IMR-90 (cell line): ENCODE measurements at regions not wholly inside any gene's neighbourhood (a gene's known extent, or its start where the extent isn't known, plus 50 kb on each side); places are given as distances from the start of the nearest gene placed in this dataset.

Experiments
- ATAC-seq: fragments of 200-7000 bp; cut with Tn5 transposase; 2 replicates; pipeline ENCODE4 v1.9.1; 2020; ENCODE audit warnings: low read depth, mild to moderate bottlenecking, moderate library complexity
- BruUV-seq: library from RNA; stranded (reverse); fragments of 400-500 nt; replicated peaks from 2 replicates; lab custom pipeline; 2021; lab: Mats Ljungman, UMichigan
- CTCF ChIA-PET: fragments of 300-600 bp; formaldehyde crosslinking; extraction: SDS; loops from one replicate; lab custom pipeline; 2021; ENCODE audit warnings: antibody characterized with exemption; lab: Yijun Ruan, JAX
- POLR2A ChIA-PET: fragments of 300-600 bp; sonication (Branson Sonifier 250); formaldehyde crosslinking; loops from one replicate; lab custom pipeline; 2022; ENCODE audit warnings: antibody characterized with exemption; ENCODE audit not compliant: unreplicated experiment; lab: Charles Lee
- DNase-seq: peaks from one replicate; pipeline ENCODE4 v3.0.0; 2013
- H2AFZ ChIP-seq: replicated peaks from 2 replicates; pipeline ENCODE3; 2013; ENCODE audit warnings: low read length, mild to moderate bottlenecking; ENCODE audit not compliant: poor library complexity
- H2AK5ac ChIP-seq: 2 replicates; pipeline ENCODE4 v1.6.1; 2013; ENCODE audit warnings: low read depth, low read length, inconsistent platforms
- H2AK9ac ChIP-seq: replicated peaks from 2 replicates; pipeline ENCODE3; 2013; ENCODE audit warnings: mild to moderate bottlenecking, low read depth, low read length, moderate library complexity; ENCODE audit not compliant: poor library complexity
- H2BK120ac ChIP-seq: 2 replicates; pipeline ENCODE4 v1.6.1; 2013; ENCODE audit warnings: low read depth, low read length, inconsistent platforms
- H2BK15ac ChIP-seq: 3 replicates; pipeline ENCODE4 v1.6.1; 2013; ENCODE audit warnings: low read depth, low read length, inconsistent platforms
- H2BK20ac ChIP-seq: 2 replicates; pipeline ENCODE4 v1.6.1; 2013; ENCODE audit warnings: low read depth, mild to moderate bottlenecking, inconsistent platforms, low read length, moderate library complexity
- H2BK5ac ChIP-seq: 2 replicates; pipeline ENCODE4 v1.6.1; 2013; ENCODE audit warnings: mild to moderate bottlenecking, low read depth, low read length, inconsistent platforms; ENCODE audit not compliant: poor library complexity, severe bottlenecking
- H3K14ac ChIP-seq: replicated peaks from 2 replicates; pipeline ENCODE4 v1.6.1; 2013; ENCODE audit warnings: low read depth, low read length, inconsistent platforms
- H3K18ac ChIP-seq: 2 replicates; pipeline ENCODE4 v1.6.1; 2013; ENCODE audit warnings: low read depth, low read length, control low read depth
- H3K23ac ChIP-seq: 2 replicates; pipeline ENCODE4 v1.6.1; 2013; ENCODE audit warnings: low read depth, low read length, inconsistent platforms
- H3K27ac ChIP-seq: 2 replicates; pipeline ENCODE4 v1.5.1; 2013; ENCODE audit warnings: mild to moderate bottlenecking, control low read depth, low read length; ENCODE audit not compliant: insufficient read depth
- H3K27me3 ChIP-seq: 2 replicates; pipeline ENCODE4 v1.6.1; 2013; ENCODE audit warnings: low read length; ENCODE audit not compliant: control insufficient read depth, insufficient read depth
- H3K36me3 ChIP-seq: 2 replicates; pipeline ENCODE4 v1.6.1; 2013; ENCODE audit warnings: low read length, mixed read lengths; ENCODE audit not compliant: control insufficient read depth, insufficient read depth
- H3K4ac ChIP-seq: 2 replicates; pipeline ENCODE4 v1.6.1; 2013; ENCODE audit warnings: low read depth, low read length, inconsistent platforms
- H3K4me1 ChIP-seq: 2 replicates; pipeline ENCODE4 v1.6.1; 2013; ENCODE audit warnings: low read length, mixed read lengths; ENCODE audit not compliant: control insufficient read depth, insufficient read depth
- H3K4me2 ChIP-seq: 2 replicates; pipeline ENCODE4 v1.6.1; 2013; ENCODE audit warnings: low read depth, mild to moderate bottlenecking, control low read depth, low read length, moderate library complexity
- H3K4me3 ChIP-seq: 2 replicates; pipeline ENCODE4 v1.5.1; 2013; ENCODE audit warnings: low read depth, mild to moderate bottlenecking, control low read depth, low read length, moderate library complexity; ENCODE audit not compliant: insufficient read depth
- H3K56ac ChIP-seq: 2 replicates; pipeline ENCODE4 v1.6.1; 2013; ENCODE audit warnings: low read length, inconsistent platforms; ENCODE audit not compliant: insufficient read depth; ENCODE audit errors: extremely low read depth
- H3K79me1 ChIP-seq, 2 experiments: 2 replicates each; pipeline ENCODE4 v1.6.1; 2013; ENCODE audit warnings: low read length in 2 of 2, inconsistent platforms in 1 of 2, low read depth in 1 of 2
- H3K9ac ChIP-seq: 2 replicates; pipeline ENCODE4 v1.6.1; 2013; ENCODE audit warnings: low read depth, low read length, control low read depth
- H3K9me1 ChIP-seq: 2 replicates; pipeline ENCODE4 v1.6.1; 2013; ENCODE audit warnings: low read length, inconsistent platforms; ENCODE audit not compliant: insufficient read depth
- H3K9me3 ChIP-seq: 2 replicates; pipeline ENCODE4 v1.6.1; 2013; ENCODE audit warnings: low read length; ENCODE audit not compliant: control insufficient read depth, insufficient read depth
- H4K20me1 ChIP-seq: 2 replicates; pipeline ENCODE4 v1.6.1; 2013; ENCODE audit warnings: low read length, inconsistent platforms; ENCODE audit not compliant: insufficient read depth
- H4K5ac ChIP-seq: 2 replicates; pipeline ENCODE4 v1.6.1; 2013; ENCODE audit warnings: mild to moderate bottlenecking, low read depth, low read length, control low read depth
- H4K8ac ChIP-seq, 2 experiments: 2 replicates each; pipeline ENCODE4 v1.6.1; 2013; ENCODE audit warnings: low read depth in 2 of 2, low read length in 2 of 2, control low read depth in 1 of 2, inconsistent platforms in 1 of 2
- H4K91ac ChIP-seq: 2 replicates; pipeline ENCODE4 v1.6.1; 2013; ENCODE audit warnings: low read depth, low read length, inconsistent platforms; ENCODE audit not compliant: insufficient read depth
- BHLHE40 ChIP-seq: fragments of 150-350 bp; IDR thresholded peaks from 2 replicates; pipeline ENCODE4 v1.6.1; 2016; ENCODE audit warnings: mild to moderate bottlenecking, low read depth, low read length
- CHD1 ChIP-seq: IDR thresholded peaks from 2 replicates; pipeline ENCODE4 v1.6.1; 2012; ENCODE audit warnings: low read depth, low read length, improper control_type of control experiment
- FOS ChIP-seq: fragments of 150-350 bp; IDR thresholded peaks from 2 replicates; pipeline ENCODE4 v1.6.1; 2016; ENCODE audit warnings: low read depth, low read length
- MAFK ChIP-seq: IDR thresholded peaks from 2 replicates; pipeline ENCODE4 v1.6.1; 2012; ENCODE audit warnings: low read depth, low read length, improper control_type of control experiment
- MAZ ChIP-seq: IDR thresholded peaks from 2 replicates; pipeline ENCODE4 v1.6.1; 2012; ENCODE audit warnings: low read depth, mild to moderate bottlenecking, low read length, improper control_type of control experiment, moderate library complexity, borderline replicate concordance
- MXI1 ChIP-seq: IDR thresholded peaks from 2 replicates; pipeline ENCODE4 v1.6.1; 2012; ENCODE audit warnings: low read depth, mild to moderate bottlenecking, low read length, moderate library complexity, borderline replicate concordance
- NFE2L2 ChIP-seq: fragments of 150-350 bp; IDR thresholded peaks from 2 replicates; pipeline ENCODE4 v1.6.1; 2016; ENCODE audit warnings: low read depth, mild to moderate bottlenecking, low read length
- POLR2A ChIP-seq: IDR thresholded peaks from 2 replicates; pipeline ENCODE4 v1.6.1; 2012; ENCODE audit warnings: mild to moderate bottlenecking, low read depth, low read length
- RAD21 ChIP-seq: IDR thresholded peaks from 2 replicates; pipeline ENCODE4 v1.6.1; 2012; ENCODE audit warnings: low read length, improper control_type of control experiment
- RFX5 ChIP-seq: IDR thresholded peaks from 2 replicates; pipeline ENCODE4 v1.8.0; 2012; ENCODE audit warnings: low read depth, mild to moderate bottlenecking, low read length, moderate library complexity
- SMC3 ChIP-seq: fragments of 150-350 bp; IDR thresholded peaks from 2 replicates; pipeline ENCODE4 v1.6.1; 2016; ENCODE audit warnings: low read depth, mild to moderate bottlenecking, antibody characterized with exemption, low read length, moderate library complexity
- WGBS, 2 experiments: methylation state at CpG; one replicate each; pipeline versions ENCODE4 v1.1.5 to v1.1.7; 2013; ENCODE audit warnings: missing lambda C conversion rate in 2 of 2; ENCODE audit not compliant: insufficient read length in 1 of 2; ENCODE audit errors: extremely low coverage in 2 of 2; 5-methylcytosine and 5-hydroxymethylcytosine counted together
- dilution Hi-C: fragments of 300-500 bp; cut with HindIII; formaldehyde crosslinking; loops from one replicate; pipeline ENCODE4 v1.14.3; 2018; ENCODE audit warnings: low sequenced_read_pairs; ENCODE audit not compliant: unreplicated experiment
- in situ Hi-C: fragments of 300-500 bp; cut with MboI; formaldehyde crosslinking; loops from 3 replicates; pipeline ENCODE4 v1.14.3; 2019; ENCODE audit warnings: low sequenced_read_pairs, inconsistent platforms, mixed read lengths
- intact Hi-C: fragments of 100-400 bp; cut with micrococcal nuclease; formaldehyde crosslinking; loops from 2 replicates; pipeline ENCODE4 v1.10.0; 2022
- TF ChIP-seq, protein P1 (sequence below): fragments of 150-350 bp; IDR thresholded peaks from 2 replicates; pipeline ENCODE4 v1.6.1; 2017; ENCODE audit warnings: mild to moderate bottlenecking, antibody characterized with exemption, low read length, low read depth
- TF ChIP-seq, protein P2 (sequence below): fragments of 150-350 bp; IDR thresholded peaks from 2 replicates; pipeline ENCODE4 v1.6.1; 2016; ENCODE audit warnings: low read depth, mild to moderate bottlenecking, low read length, moderate library complexity, borderline replicate concordance
- TF ChIP-seq, protein P3 (sequence below): conservative IDR thresholded peaks from 2 replicates; pipeline ENCODE4 v1.5.1; 2012; ENCODE audit warnings: mild to moderate bottlenecking, low read depth, low read length, improper control_type of control experiment

DNA sequence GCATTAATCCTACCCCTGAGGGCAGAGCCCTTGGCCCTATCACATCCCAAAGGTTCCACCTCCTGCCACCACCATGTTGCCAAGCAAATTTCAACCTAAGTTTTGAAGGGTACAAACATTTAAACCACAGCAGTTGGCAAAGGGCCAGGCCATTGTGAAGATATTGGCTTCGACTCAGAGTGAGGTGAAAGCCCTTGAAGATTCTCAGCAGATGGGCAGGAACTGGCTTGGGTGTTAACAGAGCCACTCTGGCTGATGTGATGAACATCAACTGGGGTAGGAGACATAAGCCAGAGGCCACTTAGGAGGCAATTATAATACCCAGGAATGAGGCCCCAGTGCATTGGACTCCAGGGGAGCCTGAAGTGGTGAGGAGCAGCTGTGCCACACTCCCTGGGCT is 207.7 kb upstream of the KAZN start:
- BruUV-seq, result no TSS peak
- H2BK120ac ChIP-seq, result no peak overlapping the region
- H4K5ac ChIP-seq, result no peak overlapping the region
- H2BK20ac ChIP-seq, result no peak overlapping the region
- no CpG with 5 or more reads among the region's 1 CpG for WGBS, 2 experiments
- H2AFZ ChIP-seq, result no peak overlapping the region
- H3K56ac ChIP-seq, result no peak overlapping the region
- H3K9ac ChIP-seq, result no peak overlapping the region
- no peak for TF ChIP-seq CHD1
- TF ChIP-seq NFE2L2, result no peak
- TF ChIP-seq, protein P1, sequence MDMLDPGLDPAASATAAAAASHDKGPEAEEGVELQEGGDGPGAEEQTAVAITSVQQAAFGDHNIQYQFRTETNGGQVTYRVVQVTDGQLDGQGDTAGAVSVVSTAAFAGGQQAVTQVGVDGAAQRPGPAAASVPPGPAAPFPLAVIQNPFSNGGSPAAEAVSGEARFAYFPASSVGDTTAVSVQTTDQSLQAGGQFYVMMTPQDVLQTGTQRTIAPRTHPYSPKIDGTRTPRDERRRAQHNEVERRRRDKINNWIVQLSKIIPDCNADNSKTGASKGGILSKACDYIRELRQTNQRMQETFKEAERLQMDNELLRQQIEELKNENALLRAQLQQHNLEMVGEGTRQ, result no peak
- no peak for TF ChIP-seq SMC3
- TF ChIP-seq FOS, result no peak
- no peak for TF ChIP-seq POLR2A
- TF ChIP-seq RAD21, result no peak
- TF ChIP-seq MAFK, result no peak
- no peak for TF ChIP-seq BHLHE40
- TF ChIP-seq MXI1, result no peak
- no peak for TF ChIP-seq RFX5
- TF ChIP-seq MAZ, result no peak
- TF ChIP-seq, protein P2, sequence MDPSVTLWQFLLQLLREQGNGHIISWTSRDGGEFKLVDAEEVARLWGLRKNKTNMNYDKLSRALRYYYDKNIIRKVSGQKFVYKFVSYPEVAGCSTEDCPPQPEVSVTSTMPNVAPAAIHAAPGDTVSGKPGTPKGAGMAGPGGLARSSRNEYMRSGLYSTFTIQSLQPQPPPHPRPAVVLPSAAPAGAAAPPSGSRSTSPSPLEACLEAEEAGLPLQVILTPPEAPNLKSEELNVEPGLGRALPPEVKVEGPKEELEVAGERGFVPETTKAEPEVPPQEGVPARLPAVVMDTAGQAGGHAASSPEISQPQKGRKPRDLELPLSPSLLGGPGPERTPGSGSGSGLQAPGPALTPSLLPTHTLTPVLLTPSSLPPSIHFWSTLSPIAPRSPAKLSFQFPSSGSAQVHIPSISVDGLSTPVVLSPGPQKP, result no peak
- TF ChIP-seq, protein P3, sequence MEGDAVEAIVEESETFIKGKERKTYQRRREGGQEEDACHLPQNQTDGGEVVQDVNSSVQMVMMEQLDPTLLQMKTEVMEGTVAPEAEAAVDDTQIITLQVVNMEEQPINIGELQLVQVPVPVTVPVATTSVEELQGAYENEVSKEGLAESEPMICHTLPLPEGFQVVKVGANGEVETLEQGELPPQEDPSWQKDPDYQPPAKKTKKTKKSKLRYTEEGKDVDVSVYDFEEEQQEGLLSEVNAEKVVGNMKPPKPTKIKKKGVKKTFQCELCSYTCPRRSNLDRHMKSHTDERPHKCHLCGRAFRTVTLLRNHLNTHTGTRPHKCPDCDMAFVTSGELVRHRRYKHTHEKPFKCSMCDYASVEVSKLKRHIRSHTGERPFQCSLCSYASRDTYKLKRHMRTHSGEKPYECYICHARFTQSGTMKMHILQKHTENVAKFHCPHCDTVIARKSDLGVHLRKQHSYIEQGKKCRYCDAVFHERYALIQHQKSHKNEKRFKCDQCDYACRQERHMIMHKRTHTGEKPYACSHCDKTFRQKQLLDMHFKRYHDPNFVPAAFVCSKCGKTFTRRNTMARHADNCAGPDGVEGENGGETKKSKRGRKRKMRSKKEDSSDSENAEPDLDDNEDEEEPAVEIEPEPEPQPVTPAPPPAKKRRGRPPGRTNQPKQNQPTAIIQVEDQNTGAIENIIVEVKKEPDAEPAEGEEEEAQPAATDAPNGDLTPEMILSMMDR, result no peak
- no peak overlapping the region for H3K23ac ChIP-seq
- H3K9me1 ChIP-seq, result no peaks in the 10 kb centered on the region
- ATAC-seq (no peak), DNase-seq (no peak)
- H3K14ac ChIP-seq, result no peak overlapping the region
- intact Hi-C loops (no loop called here), in situ Hi-C loops (no loop called here), dilution Hi-C loops (no loop called here)
- no peak overlapping the region for H2AK9ac ChIP-seq
- CTCF ChIA-PET, result no interaction called here
- H4K91ac ChIP-seq, result no peak overlapping the region
- H3K27me3 ChIP-seq, result no peaks in the 10 kb centered on the region
- H3K4me1 ChIP-seq, result no peaks in the 10 kb centered on the region
- no peak overlapping the region for H3K18ac ChIP-seq
- H3K4ac ChIP-seq, result no peak overlapping the region
- POLR2A ChIA-PET, result no interaction called here
- no peak overlapping the region for H3K4me2 ChIP-seq
- H3K27ac ChIP-seq, result no peak overlapping the region
- peaks cover 2% of the 10 kb centered on the region for H3K9me3 ChIP-seq
- H3K36me3 ChIP-seq, result no peaks in the 10 kb centered on the region
- no peak overlapping the region for H2BK15ac ChIP-seq
- no peak overlapping the region for H3K4me3 ChIP-seq
- no peaks in the 10 kb centered on the region for H3K79me1 ChIP-seq
- no peak overlapping the region for H2AK5ac ChIP-seq
- H2BK5ac ChIP-seq, result no peak overlapping the region
- no peak overlapping the region for H4K8ac ChIP-seq
- no peaks in the 10 kb centered on the region for H4K20me1 ChIP-seq
